Amygdala (tissue), 56 donors: ENCODE measurements at regions not wholly inside any gene's neighbourhood (a gene's known extent, or its start where the extent isn't known, plus 50 kb on each side); places are given as distances from the start of the nearest gene placed in this dataset.
"Not testable (repeated sequence)": the region's sequence is repeated elsewhere in the genome, so short reads cannot be mapped to it uniquely, and the experiment has no call there.

ENCODE experiments used
- DNase-seq, 56 donors: peaks; one replicate each; lab custom pipeline; 2025; lab: John Stamatoyannopoulos, UW

DNA sequence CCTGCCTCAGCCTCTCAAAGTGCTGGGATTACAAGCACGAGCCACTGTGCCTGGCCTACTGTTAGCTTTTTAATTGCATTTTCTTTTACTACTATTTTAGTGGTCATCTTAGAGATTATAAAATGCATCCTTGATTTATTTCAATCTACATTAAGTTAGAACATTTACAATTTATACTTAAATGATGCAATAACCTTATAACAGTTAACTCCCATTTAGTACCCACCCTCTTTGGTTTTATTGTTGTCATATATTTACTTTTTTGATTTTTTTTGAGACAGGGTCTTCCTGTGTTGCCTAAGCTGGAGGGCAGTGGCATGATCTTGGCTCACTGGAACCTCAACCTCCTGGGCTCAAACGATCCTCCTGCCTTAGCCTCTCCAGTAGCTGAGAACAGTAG, 77.3 kb downstream of the PPCDC start:
- DNase-seq, result no peak

DNA sequence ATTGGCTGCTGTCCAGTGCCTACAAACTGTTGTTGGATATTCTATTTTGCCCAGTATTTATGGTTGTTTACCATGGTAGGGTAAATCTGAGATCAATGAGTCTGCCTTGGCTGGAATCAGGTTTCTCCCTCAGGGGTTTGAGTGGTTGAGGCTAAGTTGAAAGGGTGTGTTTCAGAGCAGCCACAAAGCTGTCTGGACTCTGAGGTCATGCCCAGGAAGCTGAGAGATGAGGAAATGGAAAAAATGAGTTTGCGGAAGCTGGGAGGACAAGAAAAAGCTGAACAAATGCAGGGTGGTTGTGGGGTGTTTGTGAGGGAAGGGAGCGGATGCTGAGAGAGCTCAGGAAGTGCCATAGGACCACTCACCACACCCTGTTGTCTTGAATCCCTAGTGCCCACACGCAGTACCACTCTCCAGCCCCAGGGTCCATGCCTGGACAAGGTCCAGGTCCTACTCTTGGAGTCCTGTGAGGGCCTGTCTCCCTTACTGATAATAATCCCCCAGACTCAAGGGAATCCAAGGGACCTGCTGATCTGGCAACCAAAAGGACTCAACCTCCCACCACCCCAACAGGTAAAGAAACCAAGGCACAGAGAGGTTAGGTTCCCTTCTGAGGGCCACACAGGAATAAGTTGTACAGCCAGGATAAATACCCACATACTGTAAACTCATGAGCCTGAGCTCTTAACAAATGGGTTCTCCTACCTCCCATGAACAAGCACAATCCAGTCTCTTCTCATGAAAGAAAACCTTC, 81.6 kb downstream of the PPCDC start:
- DNase-seq, result peak in 9 of 56 donors; percentile 6 to 56 (median 14)

GRCh38 chr15:75107516-75107907, 84.1 kb downstream of the PPCDC start:
- no peak for DNase-seq

DNA sequence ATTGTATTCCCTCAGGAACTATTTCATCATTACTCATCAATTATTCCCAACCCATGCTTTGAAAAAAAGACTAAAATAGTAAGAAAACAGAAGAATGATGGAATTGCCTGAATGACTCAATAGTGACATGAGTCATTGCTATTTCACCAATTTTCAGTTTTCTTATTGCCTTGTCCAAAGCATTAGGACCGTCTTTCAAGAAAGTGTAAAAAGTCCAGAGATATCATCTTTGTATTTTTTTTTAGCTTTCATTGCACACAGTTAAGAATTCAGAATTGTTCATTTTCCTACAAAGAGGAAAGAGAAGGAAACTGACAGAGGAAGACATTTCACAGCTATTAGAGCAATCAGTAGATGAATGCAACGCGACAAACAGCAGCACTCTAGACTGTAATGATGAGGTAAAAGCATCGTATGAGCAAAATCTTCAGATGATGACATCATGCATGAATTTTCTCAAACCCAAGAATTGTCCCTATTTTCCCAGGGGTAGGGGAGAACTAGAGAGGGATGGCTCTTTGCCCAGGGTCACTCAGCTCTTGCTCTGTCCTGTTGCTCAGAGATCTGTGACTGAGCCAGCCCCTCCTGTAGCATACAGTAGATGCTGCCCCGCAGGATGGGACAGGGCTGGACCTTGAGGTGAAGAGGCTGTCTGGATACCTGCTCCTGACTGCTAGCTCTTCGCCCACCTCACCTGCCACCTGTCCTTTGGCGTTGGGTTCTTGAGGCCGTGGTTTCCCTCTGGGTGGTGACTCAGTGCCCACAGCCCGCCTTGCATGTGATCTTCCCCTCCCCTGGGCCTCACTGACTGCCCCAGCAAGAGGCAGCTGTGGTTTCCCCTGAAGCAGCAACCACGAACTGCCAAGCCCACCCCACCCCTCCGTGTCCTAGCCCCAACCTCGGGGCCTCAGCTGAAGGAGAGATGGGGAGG, 84.8 kb downstream of the PPCDC start:
- DNase-seq, result no peak

GRCh38 chr15:75109021-75109735, 85.8 kb downstream of the PPCDC start:
- DNase-seq, result no peak

DNA sequence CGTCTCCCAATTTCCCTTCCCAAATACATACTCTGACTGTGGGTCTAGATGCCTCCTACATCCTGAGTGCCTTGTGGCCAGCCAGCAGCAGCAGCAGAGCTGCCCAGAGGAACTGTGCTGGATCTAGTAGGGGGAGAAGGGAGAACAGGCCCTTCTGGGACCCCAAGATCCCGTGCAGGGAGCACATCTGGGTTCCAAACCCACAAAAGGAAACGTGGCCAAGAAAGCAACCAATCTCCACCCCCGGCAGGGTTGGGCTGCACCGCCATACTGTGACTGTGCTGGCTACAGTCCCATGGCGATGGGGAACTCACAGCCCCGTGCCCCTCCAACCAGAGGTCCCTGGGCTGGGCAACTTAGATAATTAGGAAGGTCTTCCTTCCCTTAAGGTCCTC, 86.3 kb downstream of the PPCDC start:
- DNase-seq, result no peak

DNA sequence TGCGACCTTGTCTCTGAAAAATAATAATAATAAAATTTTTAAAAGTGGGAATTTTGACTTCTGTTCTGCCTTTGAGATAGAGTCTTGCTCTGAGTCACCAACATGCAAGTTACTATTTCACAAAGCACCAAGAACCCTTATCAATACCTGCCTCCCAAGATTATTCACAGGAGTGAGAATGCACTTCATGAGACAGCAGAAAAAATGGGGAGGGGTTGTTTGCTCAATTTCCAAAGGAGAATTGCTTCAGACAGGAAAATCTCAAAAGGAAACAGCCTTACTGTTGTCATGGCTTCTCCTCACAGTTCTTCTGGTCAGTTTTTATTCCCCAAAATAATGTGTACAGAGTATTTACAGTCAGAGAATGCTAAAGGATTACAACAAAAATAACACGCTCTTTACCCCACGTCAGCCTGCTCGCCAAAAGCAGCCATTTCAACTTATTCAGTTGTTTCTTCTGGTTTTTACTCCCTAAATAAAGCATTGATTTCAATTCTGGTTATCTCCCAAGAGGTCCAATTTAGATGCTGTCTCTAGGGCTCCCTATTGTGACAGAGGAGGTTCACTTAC, 89.0 kb downstream of the PPCDC start:
- no peak for DNase-seq

- DNase-seq, result no peak
Measured at GRCh38 chr15:75112848-75113492, 88.7 kb upstream of the C15orf39 start.

DNA sequence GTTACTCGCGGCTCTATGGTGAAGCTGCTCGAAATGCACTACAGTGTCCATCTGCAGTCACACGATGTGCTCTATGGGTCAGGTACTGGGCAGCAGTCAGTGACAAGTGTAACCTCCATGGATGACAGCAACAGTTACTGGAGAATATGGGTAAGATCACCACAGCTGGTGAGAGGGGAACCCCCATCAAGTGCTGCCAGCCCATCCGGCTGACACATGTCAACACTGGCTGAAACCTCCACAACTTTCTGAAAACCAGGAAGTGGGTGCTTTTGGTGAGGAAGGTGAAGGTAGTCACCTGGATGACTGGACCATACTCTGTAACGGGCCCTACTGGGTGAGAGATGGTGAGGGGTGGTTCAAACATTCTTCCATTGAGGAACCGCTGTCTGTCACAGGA, 87.4 kb upstream of the C15orf39 start:
- DNase-seq, result no peak

- DNase-seq, result peak in 6 of 56 donors; percentile 7 to 49 (median 18)
Measured at GRCh38 chr15:75114796-75115195, 86.9 kb upstream of the C15orf39 start.

GRCh38 chr15:75115411-75115913, 86.2 kb upstream of the C15orf39 start:
- DNase-seq, result not testable (repeated sequence)

DNA sequence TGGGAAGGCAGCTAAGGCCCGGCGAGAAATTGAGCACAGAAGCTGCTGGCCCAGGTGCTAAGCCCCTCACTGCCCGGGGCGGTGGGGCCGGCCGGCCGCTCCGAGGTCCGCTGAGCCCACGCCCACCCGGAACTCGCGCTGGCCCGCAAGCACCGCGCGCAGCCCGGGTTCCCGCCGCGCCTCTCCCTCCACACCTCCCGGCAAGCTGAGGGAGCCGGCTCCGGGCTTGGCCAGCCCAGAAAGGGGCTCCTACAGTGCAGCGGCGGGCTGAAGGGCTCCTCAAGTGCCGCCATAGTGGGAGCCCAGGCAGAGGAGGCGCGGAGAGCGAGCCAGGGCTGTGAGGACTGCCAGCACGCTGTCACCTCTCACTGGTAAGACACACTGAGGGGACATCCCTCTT, 85.5 kb upstream of the C15orf39 start:
- not testable (repeated sequence) for DNase-seq

DNA sequence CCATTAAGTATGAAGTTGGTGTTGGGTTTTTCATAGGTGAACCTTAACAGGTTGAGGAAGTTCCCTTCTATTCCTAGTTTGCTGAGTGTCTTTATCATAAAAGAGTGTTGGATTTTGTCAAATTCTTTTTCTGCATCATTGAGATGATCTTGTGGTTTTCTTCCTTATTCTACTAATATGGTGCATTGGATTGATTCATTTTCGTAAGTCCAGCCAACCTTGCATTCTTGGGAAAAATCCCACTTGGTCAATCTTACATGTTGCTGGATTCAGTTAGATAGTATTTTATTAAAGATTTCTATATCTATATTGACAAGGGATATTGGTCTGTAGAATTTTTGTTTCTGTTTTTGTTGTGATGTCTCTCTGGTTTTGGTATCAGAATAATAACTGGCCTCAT, 83.7 kb upstream of the C15orf39 start:
- DNase-seq, result no peak

GRCh38 chr15:75119312-75119711, 82.4 kb upstream of the C15orf39 start:
- not testable (repeated sequence) for DNase-seq

DNA sequence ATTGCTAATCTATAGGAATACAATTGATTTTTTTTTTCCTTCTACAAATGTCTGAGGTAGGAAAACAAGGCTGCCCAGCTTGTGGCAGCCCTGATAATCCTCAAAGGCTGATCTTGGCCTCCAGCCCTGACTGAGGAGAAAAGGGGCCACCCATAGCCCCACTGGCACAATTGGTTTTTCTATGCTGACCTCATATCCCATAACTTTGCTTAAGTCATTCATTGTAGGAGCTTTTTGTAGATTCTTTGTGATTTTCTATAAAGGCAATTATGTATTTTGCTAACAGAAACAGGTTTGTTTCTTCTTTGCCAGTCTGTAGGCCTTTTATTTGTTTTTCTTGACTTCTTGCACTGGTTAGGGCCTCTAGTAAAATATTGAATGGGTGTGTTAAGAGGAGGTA, 80.2 kb upstream of the C15orf39 start:
- no peak for DNase-seq

DNA sequence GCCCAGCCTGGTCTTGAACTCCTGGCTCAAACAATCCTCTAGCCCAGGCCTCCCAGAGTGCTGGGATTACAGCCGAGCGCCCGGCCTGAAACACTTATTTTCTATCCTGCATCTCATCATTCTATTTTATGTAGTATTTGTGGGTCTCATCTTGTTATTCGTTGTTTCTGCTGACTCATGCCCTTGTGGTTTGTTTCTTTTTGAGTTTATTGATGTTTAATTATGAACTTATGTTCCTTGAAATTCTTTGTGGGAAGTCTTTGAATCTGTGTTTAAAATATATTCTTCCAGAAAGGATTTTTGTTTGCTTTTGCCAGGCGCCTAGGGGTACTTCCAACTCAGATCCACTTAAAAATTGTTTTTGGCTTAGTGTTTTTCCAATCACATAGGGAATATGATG, 78.3 kb upstream of the C15orf39 start:
- DNase-seq, result no peak

DNA sequence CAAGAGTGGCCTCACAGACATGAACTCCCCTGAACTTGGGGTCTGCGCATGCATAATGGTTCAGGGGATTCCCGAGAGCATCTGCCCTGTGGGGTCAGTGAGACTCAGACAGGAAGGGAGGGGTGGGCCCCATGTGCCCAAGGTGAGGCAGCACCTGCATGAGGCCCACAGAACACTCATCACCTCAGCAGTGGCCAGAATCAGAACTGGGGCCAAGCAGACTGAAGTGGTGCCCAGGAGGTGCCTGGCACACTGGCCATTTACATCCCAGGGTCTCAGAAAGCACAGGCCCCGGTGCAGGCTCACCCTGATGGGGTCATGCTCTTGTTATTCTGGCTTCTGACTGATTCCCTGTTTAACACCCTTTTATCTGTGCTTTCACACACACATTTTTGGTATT, 77.4 kb upstream of the C15orf39 start:
- not testable (repeated sequence) for DNase-seq

- no peak for DNase-seq
Measured at GRCh38 chr15:75125935-75126334, 75.7 kb upstream of the C15orf39 start.

DNA sequence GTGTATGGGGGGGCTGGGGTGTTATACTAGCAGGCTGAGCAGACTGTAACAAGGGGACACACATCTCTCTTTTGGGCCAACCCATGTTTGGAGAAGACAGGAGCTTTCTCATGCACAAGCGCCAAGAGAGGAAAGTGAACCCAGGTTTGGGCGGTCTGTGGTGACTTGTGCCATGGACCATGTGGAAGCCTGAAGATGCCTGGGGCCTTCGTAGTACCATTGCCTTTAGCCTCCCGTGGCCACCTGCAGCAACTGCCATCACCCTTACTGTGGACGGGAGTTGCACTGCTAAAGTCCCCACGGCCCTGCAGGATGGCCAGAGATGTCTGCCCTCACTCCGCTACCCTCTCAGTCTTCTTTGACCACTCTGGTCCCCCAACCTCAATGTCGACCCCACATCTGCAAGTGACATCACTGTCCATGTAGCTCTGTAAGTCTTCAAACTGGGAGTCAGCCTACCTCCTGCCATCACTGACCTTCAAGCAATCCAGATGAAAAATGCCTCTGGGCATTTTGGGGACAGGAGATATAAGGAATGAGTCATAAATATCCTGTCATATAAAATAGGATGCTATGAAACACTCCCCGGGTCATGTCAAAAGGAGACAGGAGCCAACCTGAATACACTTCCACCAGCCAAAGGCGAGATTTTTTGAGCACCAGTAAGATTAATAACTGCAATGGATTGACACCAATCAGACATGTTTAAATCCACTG, 74.7 kb upstream of the C15orf39 start:
- DNase-seq, result no peak
